GM12875 (cell line): ENCODE measurements at regions not wholly inside any gene's neighbourhood (a gene's known extent, or its start where the extent isn't known, plus 50 kb on each side); places are given as distances from the start of the nearest gene placed in this dataset.

Source experiments
- H3K4me3 ChIP-seq: one replicate; pipeline ENCODE4 v1.5.1; 2011; ENCODE audit warnings: low read depth, low read length, control low read depth
- TF ChIP-seq, protein P1 (sequence below): IDR thresholded peaks from 2 replicates; pipeline ENCODE4 v1.5.1; 2011; ENCODE audit warnings: low read depth, mild to moderate bottlenecking, control low read depth, inconsistent platforms, low read length, moderate library complexity, borderline replicate concordance; ENCODE audit not compliant: insufficient read depth

DNA sequence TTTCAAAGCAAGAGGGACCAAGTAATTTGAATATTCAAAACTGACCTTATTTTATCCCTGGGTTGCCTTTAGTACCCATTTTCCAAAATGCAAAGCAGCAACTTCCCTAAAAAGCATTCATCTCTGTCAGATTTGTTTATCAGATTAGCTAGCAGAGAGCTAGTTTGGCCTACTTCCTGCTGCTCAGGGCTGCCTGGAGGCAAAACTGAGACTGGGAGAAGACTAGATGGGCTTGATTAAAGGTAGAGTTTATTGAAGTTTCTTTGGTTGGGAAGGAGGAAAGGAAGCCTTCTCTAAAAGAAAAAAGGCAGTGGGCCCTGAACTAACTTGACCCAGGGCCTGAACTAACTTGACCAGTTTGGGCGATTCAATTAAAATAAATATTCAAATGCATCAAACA is 426.1 kb upstream of the FAM98A start:
- no peak overlapping the region for H3K4me3 ChIP-seq
- TF ChIP-seq, protein P1, sequence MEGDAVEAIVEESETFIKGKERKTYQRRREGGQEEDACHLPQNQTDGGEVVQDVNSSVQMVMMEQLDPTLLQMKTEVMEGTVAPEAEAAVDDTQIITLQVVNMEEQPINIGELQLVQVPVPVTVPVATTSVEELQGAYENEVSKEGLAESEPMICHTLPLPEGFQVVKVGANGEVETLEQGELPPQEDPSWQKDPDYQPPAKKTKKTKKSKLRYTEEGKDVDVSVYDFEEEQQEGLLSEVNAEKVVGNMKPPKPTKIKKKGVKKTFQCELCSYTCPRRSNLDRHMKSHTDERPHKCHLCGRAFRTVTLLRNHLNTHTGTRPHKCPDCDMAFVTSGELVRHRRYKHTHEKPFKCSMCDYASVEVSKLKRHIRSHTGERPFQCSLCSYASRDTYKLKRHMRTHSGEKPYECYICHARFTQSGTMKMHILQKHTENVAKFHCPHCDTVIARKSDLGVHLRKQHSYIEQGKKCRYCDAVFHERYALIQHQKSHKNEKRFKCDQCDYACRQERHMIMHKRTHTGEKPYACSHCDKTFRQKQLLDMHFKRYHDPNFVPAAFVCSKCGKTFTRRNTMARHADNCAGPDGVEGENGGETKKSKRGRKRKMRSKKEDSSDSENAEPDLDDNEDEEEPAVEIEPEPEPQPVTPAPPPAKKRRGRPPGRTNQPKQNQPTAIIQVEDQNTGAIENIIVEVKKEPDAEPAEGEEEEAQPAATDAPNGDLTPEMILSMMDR, result no peak

DNA sequence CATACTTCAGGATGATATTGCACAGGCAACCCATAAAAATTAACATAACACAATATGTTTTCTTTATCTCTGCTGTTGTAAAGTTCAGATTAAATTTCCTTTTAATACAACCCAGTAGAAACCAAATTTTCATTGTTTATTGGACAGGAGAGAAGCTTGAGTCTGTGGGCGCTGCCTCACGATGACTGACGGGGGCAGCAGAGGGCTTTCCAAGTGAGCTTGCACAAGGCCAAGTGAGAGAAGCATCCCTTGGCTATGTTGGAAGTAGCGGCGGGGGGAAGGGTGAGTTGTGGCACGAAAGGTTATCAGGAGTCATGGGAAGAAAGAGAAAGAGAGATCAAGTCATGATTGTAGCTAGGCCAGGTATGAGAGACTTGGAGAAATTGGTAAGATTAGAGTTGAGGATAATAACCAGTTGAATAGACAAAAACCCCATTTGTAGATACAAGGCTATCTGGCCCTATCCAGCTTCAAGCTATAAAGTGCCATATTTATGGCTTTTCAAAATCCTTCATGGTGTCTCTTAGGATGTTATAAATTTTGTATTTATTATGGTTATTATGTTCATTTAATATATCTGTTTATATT is 413.7 kb upstream of the FAM98A start:
- no peak overlapping the region for H3K4me3 ChIP-seq

DNA sequence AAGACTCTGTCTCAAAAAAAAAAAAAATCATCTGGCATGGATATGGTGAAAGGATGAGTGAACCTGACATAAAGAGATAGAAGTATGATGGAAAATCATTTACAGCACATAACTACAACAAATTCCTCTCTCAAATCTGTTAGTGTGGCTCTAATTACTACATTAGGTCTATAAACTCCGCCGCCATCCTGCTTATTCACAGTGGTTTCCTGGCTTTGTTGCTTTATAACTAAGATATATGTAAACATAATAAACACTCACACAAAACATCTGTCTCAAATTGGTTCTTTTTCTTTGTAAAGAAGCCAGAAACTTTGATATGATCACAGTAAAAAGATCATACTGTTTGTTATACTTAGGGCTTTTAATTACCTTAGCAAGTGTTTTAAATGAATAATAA is 412.6 kb upstream of the FAM98A start:
- no peak overlapping the region for H3K4me3 ChIP-seq
- TF ChIP-seq, protein P1, result no peak

More for the DNA sequence above, 413.7 kb upstream of the FAM98A start:
- TF ChIP-seq, protein P1, result peak; percentile 75

DNA sequence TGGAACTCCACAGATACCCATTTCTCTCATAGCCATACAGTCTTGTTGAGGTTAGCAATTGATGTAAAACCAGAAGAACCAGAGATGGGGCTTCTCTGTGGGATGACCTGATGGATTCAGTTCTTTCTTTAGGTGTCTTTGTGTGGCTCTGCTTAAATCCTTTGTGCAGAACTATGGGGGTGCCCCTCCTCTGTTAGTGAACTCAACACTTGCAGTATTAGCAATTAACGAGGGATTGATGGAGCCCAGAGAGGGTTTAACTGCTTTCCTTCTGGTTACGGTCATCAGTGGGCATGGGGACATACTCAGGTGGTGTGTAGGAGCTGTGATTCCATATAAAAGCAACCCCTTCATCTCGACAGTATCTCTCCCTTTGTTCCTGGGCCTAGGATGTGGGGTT is 406.8 kb upstream of the FAM98A start:
- H3K4me3 ChIP-seq, result no peak overlapping the region
- TF ChIP-seq, protein P1, result no peak

DNA sequence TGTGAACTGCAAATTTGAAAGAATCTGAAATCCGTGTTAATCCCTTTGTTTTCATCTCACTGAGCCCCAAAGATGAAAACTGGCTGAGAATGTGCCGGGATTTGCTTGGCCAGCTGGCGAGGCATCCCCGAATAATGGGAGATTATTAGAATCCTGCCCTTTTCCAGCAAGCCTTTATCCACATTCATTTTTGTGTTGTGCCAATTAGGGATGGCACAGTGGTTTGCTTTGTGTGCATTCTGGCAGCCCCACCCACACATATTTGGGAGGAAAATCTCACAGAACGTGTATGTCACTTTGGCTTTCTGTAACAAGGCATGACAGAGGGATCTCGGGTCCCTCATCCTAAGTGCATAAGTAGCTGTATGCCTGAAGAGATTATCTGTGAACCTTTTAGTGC is 405.8 kb upstream of the FAM98A start:
- TF ChIP-seq, protein P1, result no peak

DNA sequence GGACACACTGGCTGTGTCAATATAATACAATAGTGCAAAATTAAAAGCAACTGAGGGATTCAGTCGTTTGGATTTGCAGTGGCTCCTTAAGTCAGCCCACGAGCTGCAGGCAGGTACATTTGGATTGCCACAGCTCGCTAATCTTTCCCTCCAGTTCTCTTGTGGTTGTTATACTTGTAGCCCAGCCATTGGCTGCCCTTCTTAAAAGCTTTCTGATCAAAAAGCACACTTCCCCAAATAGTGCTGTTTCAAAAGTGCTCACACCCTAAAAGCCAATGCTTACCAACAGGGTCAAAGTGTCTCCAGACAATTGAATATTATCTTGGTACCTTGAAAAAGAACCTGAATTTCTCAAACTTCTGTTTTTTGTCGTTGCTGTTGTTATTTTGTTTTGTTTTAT is 404.7 kb upstream of the FAM98A start:
- H3K4me3 ChIP-seq, result no peak overlapping the region
- TF ChIP-seq, protein P1, result no peak

More for the DNA sequence above, 405.8 kb upstream of the FAM98A start:
- H3K4me3 ChIP-seq, result no peak overlapping the region

DNA sequence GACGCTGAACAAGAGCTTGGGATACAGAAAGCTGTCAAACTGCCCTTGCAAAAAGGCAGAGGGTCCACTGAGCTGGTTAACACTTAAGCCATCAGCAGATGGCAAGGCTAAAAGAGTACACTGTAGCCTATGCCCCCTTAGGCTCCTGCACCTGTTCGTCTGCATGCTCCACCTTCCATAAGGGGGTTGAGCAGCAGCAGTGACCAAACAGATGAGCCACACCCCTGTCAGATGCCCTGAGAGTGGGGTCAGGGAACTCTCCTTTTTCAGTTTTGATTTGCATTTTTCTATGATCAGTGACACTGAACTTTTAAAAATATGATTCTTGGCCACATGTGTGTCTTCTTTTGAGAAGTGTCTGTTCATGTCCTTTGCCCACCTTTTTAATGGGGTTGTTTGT is 402.5 kb upstream of the FAM98A start:
- TF ChIP-seq, protein P1, result no peak
- H3K4me3 ChIP-seq, result no peak overlapping the region
